CD4-positive, alpha-beta T cell treated with Interleukin-6 at 100 ng/mL for 8 hours (primary cell): ENCODE measurements at regions not wholly inside any gene's neighbourhood (a gene's known extent, or its start where the extent isn't known, plus 50 kb on each side); places are given as distances from the start of the nearest gene placed in this dataset.

Experiments
- DNase-seq: peaks from one replicate; pipeline ENCODE4 v3.0.0-alpha.2; 2020; ENCODE audit warnings: mixed read lengths, low spot score

- no peak for DNase-seq
Measured at GRCh38 chr2:204049635-204050034, 113.1 kb downstream of the ICOS start.

- no peak for DNase-seq
Measured at GRCh38 chr2:204050681-204051080, 114.1 kb downstream of the ICOS start.

- DNase-seq: peak; percentile 10
Measured at GRCh38 chr2:204051476-204051875, 114.9 kb downstream of the ICOS start.

- no peak for DNase-seq
Measured at GRCh38 chr2:204051984-204052556, 115.5 kb downstream of the ICOS start.

GRCh38 chr2:204059016-204059415 lies 122.5 kb downstream of the ICOS start:
- DNase-seq: no peak

GRCh38 chr2:204060841-204061240 lies 124.3 kb downstream of the ICOS start:
- no peak for DNase-seq

GRCh38 chr2:204061241-204061640 lies 124.7 kb downstream of the ICOS start:
- DNase-seq: no peak

GRCh38 chr2:204064119-204064518 lies 127.6 kb downstream of the ICOS start:
- no peak for DNase-seq

GRCh38 chr2:204065566-204065965 lies 129.0 kb downstream of the ICOS start:
- DNase-seq: no peak

GRCh38 chr2:204066051-204066450 lies 129.5 kb downstream of the ICOS start:
- DNase-seq: no peak

GRCh38 chr2:204069804-204070203 lies 133.2 kb downstream of the ICOS start:
- DNase-seq: no peak

- peak; percentile 52 for DNase-seq
Measured at GRCh38 chr2:204072443-204073324, 136.1 kb downstream of the ICOS start.

- DNase-seq: no peak
Measured at GRCh38 chr2:204074456-204074855, 137.9 kb downstream of the ICOS start.

GRCh38 chr2:204078003-204078698 lies 141.6 kb downstream of the ICOS start:
- DNase-seq: no peak

- no peak for DNase-seq
Measured at GRCh38 chr2:204081487-204082425, 145.2 kb downstream of the ICOS start.

- DNase-seq: no peak
Measured at GRCh38 chr2:204086167-204086566, 149.6 kb downstream of the ICOS start.

- no peak for DNase-seq
Measured at GRCh38 chr2:204089105-204089504, 152.5 kb downstream of the ICOS start.

- DNase-seq: no peak
Measured at GRCh38 chr2:204089574-204089973, 153.0 kb downstream of the ICOS start.

- no peak for DNase-seq
Measured at GRCh38 chr2:204090021-204090420, 153.5 kb downstream of the ICOS start.

- DNase-seq: no peak
Measured at GRCh38 chr2:204104811-204105210, 168.2 kb downstream of the ICOS start.

GRCh38 chr2:204108330-204108751 lies 171.8 kb downstream of the ICOS start:
- peak; percentile 66 for DNase-seq

- DNase-seq: no peak
Measured at GRCh38 chr2:204108781-204109295, 172.3 kb downstream of the ICOS start.
